Breast epithelium (tissue), 4 donors: ENCODE measurements at regions not wholly inside any gene's neighbourhood (a gene's known extent, or its start where the extent isn't known, plus 50 kb on each side); places are given as distances from the start of the nearest gene placed in this dataset.

Source experiments
- DNase-seq, 2 donors: peaks; one replicate each; pipeline ENCODE4 v3.0.0-alpha.2; 2019; ENCODE audit warnings: low spot score in 2 of 2
- H3K27ac ChIP-seq, 2 donors: fragments of 200-600 bp; sonication (generic) in 1 of 2; one replicate each; pipeline ENCODE4 v1.5.1; 2016 to 2019; ENCODE audit warnings: mild to moderate bottlenecking in 1 of 2
- H3K27me3 ChIP-seq, 2 donors: fragments of 200-600 bp; sonication (generic) in 1 of 2; one replicate each; pipeline versions ENCODE4 v1.5.1 to v1.6.0; 2017 to 2019; ENCODE audit warnings: control low read depth in 1 of 2, mild to moderate bottlenecking in 1 of 2
- H3K36me3 ChIP-seq: fragments of 200-600 bp; one replicate; pipeline ENCODE4 v1.5.1; 2019
- H3K4me1 ChIP-seq, 2 donors: fragments of 200-600 bp; sonication (generic); one replicate each; pipeline ENCODE4 v1.5.1; 2016 to 2019; ENCODE audit warnings: control low read depth in 1 of 2
- H3K4me3 ChIP-seq, 3 donors: fragments of 200-600 bp; sonication (generic); 1 replicate in 2 of 3; 2 replicates in 1 of 3; pipeline ENCODE4 v1.5.1; 2016 to 2019; ENCODE audit warnings: mild to moderate bottlenecking in 3 of 3, moderate library complexity in 2 of 3
- H3K9me3 ChIP-seq, 2 donors: fragments of 200-600 bp; sonication (generic) in 1 of 2; one replicate each; pipeline ENCODE4 v1.5.1; 2016 to 2019; ENCODE audit warnings: control low read depth in 1 of 2
- CTCF ChIP-seq, 3 donors: fragments of 450-650 bp; IDR thresholded peaks; one replicate each; pipeline ENCODE4 v1.5.1; 2016 to 2017; ENCODE audit warnings: antibody characterized with exemption in 3 of 3, mild to moderate bottlenecking in 3 of 3, moderate library complexity in 3 of 3
- POLR2A ChIP-seq: fragments of 450-650 bp; IDR thresholded peaks from one replicate; pipeline ENCODE4 v1.6.1; 2016; ENCODE audit warnings: antibody characterized with exemption, mild to moderate bottlenecking, moderate library complexity
- POLR2AphosphoS5 ChIP-seq, 3 donors: sonication (generic); formaldehyde crosslinking; IDR thresholded peaks; one replicate each; pipeline ENCODE4 v1.6.1; 2017; ENCODE audit warnings: antibody characterized with exemption in 3 of 3
- intact Hi-C: fragments of 100-400 bp; cut with DNase I; formaldehyde crosslinking; loops from one replicate; pipeline ENCODE4 v1.15.1; 2023; ENCODE audit warnings: low total_unique reads

GRCh38 chr12:31865023-31865422 is 94.2 kb upstream of the RESF1 start:
- no peaks in the 10 kb centered on the region for H3K36me3 ChIP-seq

GRCh38 chr12:31861360-31861759 is 97.9 kb upstream of the RESF1 start:
- H3K9me3 ChIP-seq, result no peaks in the 10 kb centered on the region
- intact Hi-C loops, result no loop called here
- H3K36me3 ChIP-seq, result no peaks in the 10 kb centered on the region
- DNase-seq, result no peak
- H3K27me3 ChIP-seq, result no peaks in the 10 kb centered on the region
- no peak overlapping the region for H3K4me3 ChIP-seq
- H3K27ac ChIP-seq, result no peak overlapping the region
- no peaks in the 10 kb centered on the region for H3K4me1 ChIP-seq
- TF ChIP-seq POLR2AphosphoS5 (IDR thresholded peaks at IDR 0.05) (no peak), POLR2A (no peak), CTCF (IDR thresholded peaks at IDR 0.05) (no peak)

More at GRCh38 chr12:31865023-31865422, 94.2 kb upstream of the RESF1 start:
- no peak for TF ChIP-seq POLR2A
- TF ChIP-seq CTCF (IDR thresholded peaks at IDR 0.05), result no peak
- no peak for TF ChIP-seq POLR2AphosphoS5 (IDR thresholded peaks at IDR 0.05)
- Histone ChIP-seq H3K27me3 (no peaks in the 10 kb centered on the region), H3K9me3 (no peaks in the 10 kb centered on the region), H3K4me3 (no peak overlapping the region), H3K4me1 (no peaks in the 10 kb centered on the region), H3K27ac (no peak overlapping the region)
- intact Hi-C loops, result loop anchor here (2.0 kb wide), 1 partner anchor 58 kb away; no protein-coding TSS in a partner anchor
- no peak for DNase-seq

- Histone ChIP-seq H3K36me3 (no peaks in the 10 kb centered on the region), H3K27me3 (no peaks in the 10 kb centered on the region), H3K4me1 (no peaks in the 10 kb centered on the region), H3K4me3 (no peak overlapping the region), H3K27ac (no peak overlapping the region), H3K9me3 (no peaks in the 10 kb centered on the region)
- no peak for TF ChIP-seq CTCF (IDR thresholded peaks at IDR 0.05)
- TF ChIP-seq POLR2AphosphoS5 (IDR thresholded peaks at IDR 0.05), result no peak
- TF ChIP-seq POLR2A, result no peak
- intact Hi-C loops, result no loop called here
- DNase-seq, result no peak
These were observed 98.8 kb upstream of the RESF1 start for GRCh38 chr12:31860401-31860800.

GRCh38 chr12:31859232-31859977 is 99.8 kb upstream of the RESF1 start:
- no peak for DNase-seq
- Histone ChIP-seq H3K27ac (no peak overlapping the region), H3K4me1 (no peaks in the 10 kb centered on the region), H3K36me3 (no peaks in the 10 kb centered on the region), H3K27me3 (no peaks in the 10 kb centered on the region), H3K4me3 (no peak overlapping the region), H3K9me3 (no peaks in the 10 kb centered on the region)
- intact Hi-C loops, result no loop called here
- no peak for TF ChIP-seq POLR2A
- TF ChIP-seq POLR2AphosphoS5 (IDR thresholded peaks at IDR 0.05), result no peak
- no peak for TF ChIP-seq CTCF (IDR thresholded peaks at IDR 0.05)

GRCh38 chr12:31855427-31855826 is 103.8 kb upstream of the RESF1 start:
- DNase-seq, result no peak
- Histone ChIP-seq H3K36me3 (no peaks in the 10 kb centered on the region), H3K9me3 (peaks cover 0 to 9% of the 10 kb centered on the region in 2 donors), H3K27me3 (no peaks in the 10 kb centered on the region), H3K4me1 (no peaks in the 10 kb centered on the region), H3K4me3 (no peak overlapping the region), H3K27ac (no peak overlapping the region)
- TF ChIP-seq CTCF (IDR thresholded peaks at IDR 0.05) (no peak), POLR2AphosphoS5 (IDR thresholded peaks at IDR 0.05) (no peak), POLR2A (no peak)
- intact Hi-C loops, result no loop called here
